Peyer's patch (tissue), 4 donors: ENCODE measurements at regions not wholly inside any gene's neighbourhood (a gene's known extent, or its start where the extent isn't known, plus 50 kb on each side); places are given as distances from the start of the nearest gene placed in this dataset.

Experiments used
- DNase-seq, 3 donors: peaks; one replicate each; pipeline ENCODE4 v3.0.0-alpha.2; 2017 to 2019
- H3K27ac ChIP-seq, 4 donors: fragments of 200-600 bp; sonication (generic); one replicate each; pipeline ENCODE4 v1.5.1; 2016 to 2019
- H3K27me3 ChIP-seq, 2 donors: fragments of 200-600 bp; sonication (generic); one replicate each; pipeline ENCODE4 v1.5.1; 2019
- H3K36me3 ChIP-seq, 3 donors: fragments of 200-600 bp; sonication (generic); one replicate each; pipeline ENCODE4 v1.5.1; 2016 to 2019
- H3K4me1 ChIP-seq, 4 donors: fragments of 200-600 bp; sonication (generic); one replicate each; pipeline ENCODE4 v1.5.1; 2016 to 2019
- H3K4me3 ChIP-seq, 4 donors: fragments of 200-600 bp; sonication (generic); 1 replicate in 3 of 4; 2 replicates in 1 of 4; pipeline ENCODE4 v1.5.1; 2016 to 2019; ENCODE audit warnings: mild to moderate bottlenecking in 1 of 4
- H3K9me3 ChIP-seq, 4 donors: fragments of 200-600 bp; sonication (generic); one replicate each; pipeline ENCODE4 v1.5.1; 2016 to 2019; ENCODE audit warnings: mild to moderate bottlenecking in 1 of 4
- CTCF ChIP-seq, 6 experiments: fragments of 450-650 bp in 4 of 6; fragments of 200-600 bp in 2 of 6; sonication (generic) in 1 of 6; IDR thresholded peaks; one replicate each; pipeline ENCODE4 v1.5.1; 2017 to 2019; ENCODE audit warnings: antibody characterized with exemption in 6 of 6, mild to moderate bottlenecking in 3 of 6, moderate library complexity in 1 of 6
- POLR2A ChIP-seq, 2 donors: fragments of 450-650 bp; IDR thresholded peaks; one replicate each; pipeline ENCODE4 v1.5.1; 2017; ENCODE audit warnings: antibody characterized with exemption in 2 of 2, mild to moderate bottlenecking in 2 of 2, moderate library complexity in 2 of 2

GRCh38 chr18:5717256-5717655 lies 173.5 kb upstream of the EPB41L3 start:
- no peak for DNase-seq
- H3K27me3 ChIP-seq, result no peaks in the 10 kb centered on the region
- H3K4me3 ChIP-seq, result no peak overlapping the region
- no peak for TF ChIP-seq CTCF (IDR thresholded peaks at IDR 0.05)
- no peak for TF ChIP-seq POLR2A (IDR thresholded peaks at IDR 0.05)
- no peaks in the 10 kb centered on the region for H3K36me3 ChIP-seq
- no peaks in the 10 kb centered on the region for H3K4me1 ChIP-seq
- H3K27ac ChIP-seq, result no peak overlapping the region
- no peaks in the 10 kb centered on the region for H3K9me3 ChIP-seq

GRCh38 chr18:5710676-5711075 lies 166.9 kb upstream of the EPB41L3 start:
- TF ChIP-seq CTCF (IDR thresholded peaks at IDR 0.05) (no peak), POLR2A (IDR thresholded peaks at IDR 0.05) (no peak)
- H3K36me3 ChIP-seq, result no peaks in the 10 kb centered on the region
- H3K4me1 ChIP-seq, result no peaks in the 10 kb centered on the region
- no peaks in the 10 kb centered on the region for H3K27me3 ChIP-seq
- H3K4me3 ChIP-seq, result no peak overlapping the region
- DNase-seq, result no peak
- H3K27ac ChIP-seq, result no peak overlapping the region
- no peaks in the 10 kb centered on the region for H3K9me3 ChIP-seq

GRCh38 chr18:5710235-5710634 lies 166.4 kb upstream of the EPB41L3 start:
- DNase-seq, result no peak
- TF ChIP-seq POLR2A (IDR thresholded peaks at IDR 0.05), result no peak
- peak in 1 of 6 experiments; percentile 7 for TF ChIP-seq CTCF (IDR thresholded peaks at IDR 0.05)
- H3K27ac ChIP-seq, result no peak overlapping the region
- H3K9me3 ChIP-seq, result no peaks in the 10 kb centered on the region
- H3K27me3 ChIP-seq, result no peaks in the 10 kb centered on the region
- H3K4me1 ChIP-seq, result no peaks in the 10 kb centered on the region
- H3K4me3 ChIP-seq, result no peak overlapping the region
- no peaks in the 10 kb centered on the region for H3K36me3 ChIP-seq

- H3K36me3 ChIP-seq, result no peaks in the 10 kb centered on the region
- H3K4me1 ChIP-seq, result no peaks in the 10 kb centered on the region
- no peak overlapping the region for H3K27ac ChIP-seq
- TF ChIP-seq CTCF (IDR thresholded peaks at IDR 0.05), result no peak
- TF ChIP-seq POLR2A (IDR thresholded peaks at IDR 0.05), result no peak
- DNase-seq, result no peak
- no peak overlapping the region for H3K4me3 ChIP-seq
- H3K27me3 ChIP-seq, result no peaks in the 10 kb centered on the region
- no peaks in the 10 kb centered on the region for H3K9me3 ChIP-seq
Measured at GRCh38 chr18:5709476-5710095, 165.8 kb upstream of the EPB41L3 start.

- Histone ChIP-seq H3K27me3 (no peaks in the 10 kb centered on the region), H3K36me3 (no peaks in the 10 kb centered on the region), H3K27ac (no peak overlapping the region), H3K4me3 (no peak overlapping the region), H3K9me3 (no peaks in the 10 kb centered on the region), H3K4me1 (no peaks in the 10 kb centered on the region)
- no peak for DNase-seq
- TF ChIP-seq POLR2A (IDR thresholded peaks at IDR 0.05), result no peak
- no peak for TF ChIP-seq CTCF (IDR thresholded peaks at IDR 0.05)
Measured at GRCh38 chr18:5707586-5707985, 163.8 kb upstream of the EPB41L3 start.

- no peak for TF ChIP-seq POLR2A (IDR thresholded peaks at IDR 0.05)
- no peak for TF ChIP-seq CTCF (IDR thresholded peaks at IDR 0.05)
- Histone ChIP-seq H3K36me3 (no peaks in the 10 kb centered on the region), H3K27ac (no peak overlapping the region), H3K9me3 (no peaks in the 10 kb centered on the region), H3K27me3 (no peaks in the 10 kb centered on the region), H3K4me3 (no peak overlapping the region), H3K4me1 (no peaks in the 10 kb centered on the region)
- DNase-seq, result no peak
Measured at GRCh38 chr18:5705393-5705792, 161.6 kb upstream of the EPB41L3 start.
